ENCODE measurements at regions not wholly inside any gene's neighbourhood (a gene's known extent, or its start where the extent isn't known, plus 50 kb on each side); places are given as distances from the start of the nearest gene placed in this dataset.
A peak's percentile ranks its signal among the peaks of the same experiment; 100 is the strongest.

- FAIRE-seq (no peak), DNase-seq (ENCODE audit: extremely low spot score, insufficient read length, low read depth) (no peak)
Observed at GRCh38 chr3:23086331-23086730, 116.8 kb upstream of the UBE2E2 start.

- no peak for FAIRE-seq
- DNase-seq (ENCODE audit: extremely low spot score, insufficient read length, low read depth) = no peak
Observed at GRCh38 chr3:23086831-23087230, 116.3 kb upstream of the UBE2E2 start.

- FAIRE-seq = no peak
- no peak for DNase-seq (ENCODE audit: extremely low spot score, insufficient read length, low read depth)
Observed at GRCh38 chr3:23094412-23094811, 108.7 kb upstream of the UBE2E2 start.

GRCh38 chr3:23094890-23095462, 108.2 kb upstream of the UBE2E2 start:
- DNase-seq (ENCODE audit: extremely low spot score, insufficient read length, low read depth) = no peak
- FAIRE-seq = no peak

- FAIRE-seq = no peak
- no peak for DNase-seq (ENCODE audit: extremely low spot score, insufficient read length, low read depth)
Observed at GRCh38 chr3:23096041-23096440, 107.1 kb upstream of the UBE2E2 start.

GRCh38 chr3:23099021-23099420, 104.1 kb upstream of the UBE2E2 start:
- DNase-seq (ENCODE audit: extremely low spot score, insufficient read length, low read depth) (no peak), FAIRE-seq (no peak)

- FAIRE-seq = no peak
Observed at GRCh38 chr3:23099677-23100076, 103.5 kb upstream of the UBE2E2 start.

GRCh38 chr3:23100106-23100505, 103.0 kb upstream of the UBE2E2 start:
- DNase-seq (ENCODE audit: extremely low spot score, insufficient read length, low read depth) (no peak), FAIRE-seq (no peak)

More at GRCh38 chr3:23099677-23100076, 103.5 kb upstream of the UBE2E2 start:
- DNase-seq (ENCODE audit: extremely low spot score, insufficient read length, low read depth) = no peak

GRCh38 chr3:23103764-23104163, 99.4 kb upstream of the UBE2E2 start:
- no peak for FAIRE-seq
- no peak for DNase-seq (ENCODE audit: extremely low spot score, insufficient read length, low read depth)

- FAIRE-seq (no peak), DNase-seq (ENCODE audit: extremely low spot score, insufficient read length, low read depth) (no peak)
Observed at GRCh38 chr3:23105048-23105447, 98.1 kb upstream of the UBE2E2 start.

GRCh38 chr3:23106666-23107065, 96.5 kb upstream of the UBE2E2 start:
- DNase-seq (ENCODE audit: extremely low spot score, insufficient read length, low read depth) = no peak
- FAIRE-seq = no peak

GRCh38 chr3:23107221-23107620, 95.9 kb upstream of the UBE2E2 start:
- FAIRE-seq (no peak), DNase-seq (ENCODE audit: extremely low spot score, insufficient read length, low read depth) (no peak)

GRCh38 chr3:23108451-23109057, 94.6 kb upstream of the UBE2E2 start:
- DNase-seq (ENCODE audit: extremely low spot score, insufficient read length, low read depth) (no peak), FAIRE-seq (no peak)

- FAIRE-seq (no peak), DNase-seq (ENCODE audit: extremely low spot score, insufficient read length, low read depth) (no peak)
Observed at GRCh38 chr3:23111286-23111685, 91.8 kb upstream of the UBE2E2 start.

- FAIRE-seq = no peak
- no peak for DNase-seq (ENCODE audit: extremely low spot score, insufficient read length, low read depth)
Observed at GRCh38 chr3:23111797-23112196, 91.3 kb upstream of the UBE2E2 start.

GRCh38 chr3:23112491-23112890, 90.6 kb upstream of the UBE2E2 start:
- DNase-seq (ENCODE audit: extremely low spot score, insufficient read length, low read depth) (no peak), FAIRE-seq (no peak)

- peak; percentile 38 for FAIRE-seq
- no peak for DNase-seq (ENCODE audit: extremely low spot score, insufficient read length, low read depth)
Observed at GRCh38 chr3:23113455-23114171, 89.5 kb upstream of the UBE2E2 start.

- DNase-seq (ENCODE audit: extremely low spot score, insufficient read length, low read depth) = no peak
- FAIRE-seq = no peak
Observed at GRCh38 chr3:23114432-23114831, 88.7 kb upstream of the UBE2E2 start.

- FAIRE-seq = no peak
- DNase-seq (ENCODE audit: extremely low spot score, insufficient read length, low read depth) = no peak
Observed at GRCh38 chr3:23115171-23115877, 87.8 kb upstream of the UBE2E2 start.

- FAIRE-seq = no peak
Observed at GRCh38 chr3:23116081-23116837, 86.9 kb upstream of the UBE2E2 start.

More at GRCh38 chr3:23116081-23116837, 86.9 kb upstream of the UBE2E2 start:
- no peak for DNase-seq (ENCODE audit: extremely low spot score, insufficient read length, low read depth)
